GM23338 (cell line): ENCODE measurements at regions not wholly inside any gene's neighbourhood (a gene's known extent, or its start where the extent isn't known, plus 50 kb on each side); places are given as distances from the start of the nearest gene placed in this dataset.

Experiments
- ATAC-seq: fragments of 200-7000 bp; cut with Tn5 transposase; 3 replicates; pipeline ENCODE4 v1.9.1; 2020
- DNase-seq: peaks from one replicate; pipeline ENCODE4 v3.0.0-alpha.2; 2015; ENCODE audit warnings: low spot score
- H2AFZ ChIP-seq: fragments of 200-600 bp; sonication (generic); 2 replicates; pipeline ENCODE4 v1.8.0; 2016; ENCODE audit warnings: antibody characterized with exemption, mild to moderate bottlenecking, moderate library complexity
- H3F3A ChIP-seq: fragments of 200-600 bp; sonication (generic); replicated peaks from 2 replicates; pipeline ENCODE4 v1.8.0; 2017; ENCODE audit warnings: antibody characterized with exemption, mixed run types, low read depth
- H3K27ac ChIP-seq: fragments of 200-600 bp; sonication (generic); 2 replicates; pipeline ENCODE4 v1.6.1; 2016; ENCODE audit warnings: low read depth
- H3K27me3 ChIP-seq: fragments of 200-600 bp; sonication (generic); 2 replicates; pipeline ENCODE4 v1.8.0; 2016; ENCODE audit warnings: mild to moderate bottlenecking, mixed run types, moderate library complexity; ENCODE audit not compliant: insufficient read depth
- H3K36me3 ChIP-seq: fragments of 200-600 bp; sonication (generic); 2 replicates; pipeline ENCODE4 v1.8.0; 2016; ENCODE audit warnings: mild to moderate bottlenecking; ENCODE audit not compliant: insufficient read depth
- H3K4me1 ChIP-seq: fragments of 200-600 bp; sonication (generic); 2 replicates; pipeline ENCODE4 v1.8.0; 2016; ENCODE audit warnings: mild to moderate bottlenecking, moderate library complexity; ENCODE audit not compliant: insufficient read depth
- H3K4me2 ChIP-seq: fragments of 200-600 bp; sonication (generic); 2 replicates; pipeline ENCODE4 v1.7.1; 2017; ENCODE audit warnings: mixed run types
- H3K4me3 ChIP-seq: fragments of 200-600 bp; sonication (generic); 2 replicates; pipeline ENCODE4 v1.6.1; 2016; ENCODE audit warnings: mixed run types
- H3K79me2 ChIP-seq: fragments of 200-600 bp; sonication (generic); replicated peaks from 2 replicates; pipeline ENCODE4 v1.8.0; 2017; ENCODE audit warnings: mild to moderate bottlenecking; ENCODE audit not compliant: insufficient read depth
- H3K9me2 ChIP-seq: fragments of 200-600 bp; sonication (generic); 2 replicates; pipeline ENCODE4 v1.8.0; 2017; ENCODE audit not compliant: insufficient read depth
- H4K20me1 ChIP-seq: fragments of 200-600 bp; sonication (generic); replicated peaks from 2 replicates; pipeline ENCODE4 v1.8.0; 2017; ENCODE audit warnings: mild to moderate bottlenecking; ENCODE audit not compliant: insufficient read depth
- H3K27ac Mint-ChIP-seq: 2 replicates; pipeline ENCODE4 v1.8.0; 2020; ENCODE audit warnings: inconsistent platforms, mild to moderate bottlenecking, moderate library complexity, mixed read lengths
- H3K27me3 Mint-ChIP-seq: 3 replicates; pipeline ENCODE4 v1.8.0; 2022; ENCODE audit warnings: low read depth, mild to moderate bottlenecking, moderate library complexity, mixed read lengths, inconsistent platforms; ENCODE audit not compliant: insufficient read depth, poor library complexity
- H3K36me3 Mint-ChIP-seq: 3 replicates; pipeline ENCODE4 v1.8.0; 2021; ENCODE audit warnings: low read depth, mild to moderate bottlenecking, inconsistent platforms, moderate library complexity, mixed read lengths
- H3K4me1 Mint-ChIP-seq: 3 replicates; pipeline ENCODE4 v1.8.0; 2020; ENCODE audit warnings: mild to moderate bottlenecking, inconsistent platforms, mixed read lengths
- H3K4me3 Mint-ChIP-seq: 3 replicates; pipeline ENCODE4 v1.8.0; 2021; ENCODE audit warnings: moderate library complexity, mild to moderate bottlenecking, inconsistent platforms, mixed read lengths
- H3K9me3 Mint-ChIP-seq: 3 replicates; pipeline ENCODE4 v1.8.0; 2020; ENCODE audit warnings: moderate library complexity, mild to moderate bottlenecking, inconsistent platforms, mixed read lengths
- CREB1 ChIP-seq: fragments of 250-450 bp; sonication (Bioruptor Pico); IDR thresholded peaks from 2 replicates; pipeline ENCODE4 v1.5.0; 2020; ENCODE audit warnings: low read depth, mild to moderate bottlenecking, moderate library complexity
- EZH2 ChIP-seq: fragments of 200-600 bp; sonication (generic); IDR thresholded peaks from one replicate; pipeline ENCODE4 v1.8.0; 2017; ENCODE audit warnings: antibody characterized with exemption, mild to moderate bottlenecking, low read depth; ENCODE audit not compliant: unreplicated experiment
- EZH2phosphoT487 ChIP-seq: fragments of 200-600 bp; sonication (generic); IDR thresholded peaks from one replicate; pipeline ENCODE4 v1.8.1; 2018; ENCODE audit warnings: antibody characterized with exemption; ENCODE audit not compliant: unreplicated experiment
- JUNB ChIP-seq: IDR thresholded peaks from one replicate; pipeline ENCODE4 v1.6.1; 2016; ENCODE audit warnings: antibody characterized with exemption; ENCODE audit not compliant: unreplicated experiment
- NANOG ChIP-seq: IDR thresholded peaks from 2 replicates; pipeline ENCODE4 v1.6.1; 2016; ENCODE audit warnings: antibody characterized with exemption, borderline replicate concordance
- POLR2AphosphoS5 ChIP-seq: IDR thresholded peaks from 2 replicates; pipeline ENCODE4 v1.6.1; 2016; ENCODE audit warnings: antibody characterized with exemption, low read depth
- STAT1 ChIP-seq: IDR thresholded peaks from one replicate; pipeline ENCODE4 v1.6.1; 2016; ENCODE audit warnings: antibody characterized with exemption; ENCODE audit not compliant: unreplicated experiment
- ZNF114 ChIP-seq: fragments of 250-450 bp; sonication (Bioruptor Pico); IDR thresholded peaks from 2 replicates; pipeline ENCODE4 v1.5.0; 2020; ENCODE audit warnings: mild to moderate bottlenecking, moderate library complexity
- TF ChIP-seq, protein P1 (sequence below): IDR thresholded peaks from 2 replicates; pipeline ENCODE4 v1.6.1; 2016; ENCODE audit warnings: antibody characterized with exemption
- TF ChIP-seq, protein P2 (sequence below), 2 experiments: fragments of 200-600 bp in 1 of 2; sonication (generic) in 1 of 2; conservative IDR thresholded peaks; 2 replicates each; pipeline versions ENCODE4 v1.5.1 to v1.6.1; 2016 to 2017; ENCODE audit warnings: antibody characterized with exemption in 2 of 2, low read depth in 2 of 2, mild to moderate bottlenecking in 2 of 2, moderate library complexity in 1 of 2
- TF ChIP-seq, protein P3 (sequence below): fragments of 250-450 bp; sonication (Bioruptor Pico); IDR thresholded peaks from 2 replicates; pipeline ENCODE4 v1.5.0; 2020; ENCODE audit warnings: mild to moderate bottlenecking, moderate library complexity

DNA sequence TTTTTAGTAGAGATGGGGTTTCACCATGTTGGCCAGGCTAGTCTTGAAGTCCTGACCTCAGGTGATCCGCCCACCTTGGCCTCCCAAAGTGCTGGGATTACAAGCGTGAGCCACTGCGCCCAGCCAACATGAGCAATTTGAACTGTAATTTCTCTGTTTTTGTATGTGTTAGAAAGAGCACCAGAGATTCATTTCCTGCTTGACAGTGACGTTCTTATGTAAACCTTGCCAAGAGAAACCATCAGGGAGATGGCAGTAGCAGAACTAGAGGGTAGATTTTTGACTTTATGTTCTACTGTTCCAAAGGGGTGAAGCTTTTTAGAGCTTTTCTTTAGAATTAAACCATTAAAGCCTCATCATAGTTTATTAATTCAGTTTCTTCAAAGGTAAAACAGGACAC is 148.1 kb upstream of the UMPS start (continued):
- TF ChIP-seq, protein P1, sequence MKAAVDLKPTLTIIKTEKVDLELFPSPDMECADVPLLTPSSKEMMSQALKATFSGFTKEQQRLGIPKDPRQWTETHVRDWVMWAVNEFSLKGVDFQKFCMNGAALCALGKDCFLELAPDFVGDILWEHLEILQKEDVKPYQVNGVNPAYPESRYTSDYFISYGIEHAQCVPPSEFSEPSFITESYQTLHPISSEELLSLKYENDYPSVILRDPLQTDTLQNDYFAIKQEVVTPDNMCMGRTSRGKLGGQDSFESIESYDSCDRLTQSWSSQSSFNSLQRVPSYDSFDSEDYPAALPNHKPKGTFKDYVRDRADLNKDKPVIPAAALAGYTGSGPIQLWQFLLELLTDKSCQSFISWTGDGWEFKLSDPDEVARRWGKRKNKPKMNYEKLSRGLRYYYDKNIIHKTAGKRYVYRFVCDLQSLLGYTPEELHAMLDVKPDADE: no peak
- TF ChIP-seq ZNF114 (CRISPR knock-in tag) (no peak), EZH2phosphoT487 (no peak), NANOG (no peak), POLR2AphosphoS5 (no peak), EZH2 (no peak), STAT1 (no peak), JUNB (no peak)
- TF ChIP-seq, protein P2, sequence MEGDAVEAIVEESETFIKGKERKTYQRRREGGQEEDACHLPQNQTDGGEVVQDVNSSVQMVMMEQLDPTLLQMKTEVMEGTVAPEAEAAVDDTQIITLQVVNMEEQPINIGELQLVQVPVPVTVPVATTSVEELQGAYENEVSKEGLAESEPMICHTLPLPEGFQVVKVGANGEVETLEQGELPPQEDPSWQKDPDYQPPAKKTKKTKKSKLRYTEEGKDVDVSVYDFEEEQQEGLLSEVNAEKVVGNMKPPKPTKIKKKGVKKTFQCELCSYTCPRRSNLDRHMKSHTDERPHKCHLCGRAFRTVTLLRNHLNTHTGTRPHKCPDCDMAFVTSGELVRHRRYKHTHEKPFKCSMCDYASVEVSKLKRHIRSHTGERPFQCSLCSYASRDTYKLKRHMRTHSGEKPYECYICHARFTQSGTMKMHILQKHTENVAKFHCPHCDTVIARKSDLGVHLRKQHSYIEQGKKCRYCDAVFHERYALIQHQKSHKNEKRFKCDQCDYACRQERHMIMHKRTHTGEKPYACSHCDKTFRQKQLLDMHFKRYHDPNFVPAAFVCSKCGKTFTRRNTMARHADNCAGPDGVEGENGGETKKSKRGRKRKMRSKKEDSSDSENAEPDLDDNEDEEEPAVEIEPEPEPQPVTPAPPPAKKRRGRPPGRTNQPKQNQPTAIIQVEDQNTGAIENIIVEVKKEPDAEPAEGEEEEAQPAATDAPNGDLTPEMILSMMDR (conservative IDR thresholded peaks at IDR 0.05; ENCODE audit: low read depth in 2 of 2): no peak

DNA sequence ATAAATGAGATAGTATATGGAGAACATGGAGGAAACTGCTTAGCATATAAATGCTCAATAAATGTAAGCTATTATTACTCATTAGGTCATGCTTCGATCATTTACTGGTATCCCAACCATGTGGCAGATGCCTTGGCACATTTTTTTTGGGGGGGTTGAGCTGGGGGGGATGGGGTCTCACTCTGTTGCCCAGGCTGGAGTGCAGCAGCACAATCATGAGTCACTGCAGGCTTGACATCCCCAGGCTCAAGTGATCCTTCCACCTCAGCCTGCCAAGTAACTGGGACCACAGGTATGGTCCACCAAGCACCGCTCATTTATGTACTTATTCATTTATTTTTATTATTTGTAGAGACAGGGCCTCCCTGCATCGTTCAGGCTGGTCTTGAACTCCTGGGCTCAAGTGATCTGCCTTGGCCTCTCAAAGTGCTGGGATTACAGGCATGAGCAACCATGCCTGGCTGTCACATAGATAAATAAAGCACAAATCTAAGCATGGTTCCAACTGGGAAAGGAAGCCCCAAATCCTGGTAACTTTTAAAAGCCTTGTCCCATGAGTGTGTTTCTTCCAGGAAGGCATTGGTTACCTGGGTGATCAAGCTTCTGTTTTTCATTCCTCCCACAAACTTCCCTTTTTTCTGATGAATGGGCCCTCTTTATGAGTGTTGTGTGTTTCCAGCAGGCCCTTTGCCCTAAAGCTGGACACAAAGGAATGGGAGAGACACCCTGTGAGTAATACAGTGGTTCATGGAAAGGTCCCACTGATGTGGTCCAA is 147.4 kb upstream of the UMPS start:
- no peak overlapping the region for H3K4me3 Mint-ChIP-seq
- TF ChIP-seq STAT1 (no peak), JUNB (no peak), CREB1 (CRISPR knock-in tag) (no peak), NANOG (no peak)
- TF ChIP-seq, protein P2 (conservative IDR thresholded peaks at IDR 0.05; ENCODE audit: low read depth in 2 of 2): no peak
- TF ChIP-seq, protein P3, sequence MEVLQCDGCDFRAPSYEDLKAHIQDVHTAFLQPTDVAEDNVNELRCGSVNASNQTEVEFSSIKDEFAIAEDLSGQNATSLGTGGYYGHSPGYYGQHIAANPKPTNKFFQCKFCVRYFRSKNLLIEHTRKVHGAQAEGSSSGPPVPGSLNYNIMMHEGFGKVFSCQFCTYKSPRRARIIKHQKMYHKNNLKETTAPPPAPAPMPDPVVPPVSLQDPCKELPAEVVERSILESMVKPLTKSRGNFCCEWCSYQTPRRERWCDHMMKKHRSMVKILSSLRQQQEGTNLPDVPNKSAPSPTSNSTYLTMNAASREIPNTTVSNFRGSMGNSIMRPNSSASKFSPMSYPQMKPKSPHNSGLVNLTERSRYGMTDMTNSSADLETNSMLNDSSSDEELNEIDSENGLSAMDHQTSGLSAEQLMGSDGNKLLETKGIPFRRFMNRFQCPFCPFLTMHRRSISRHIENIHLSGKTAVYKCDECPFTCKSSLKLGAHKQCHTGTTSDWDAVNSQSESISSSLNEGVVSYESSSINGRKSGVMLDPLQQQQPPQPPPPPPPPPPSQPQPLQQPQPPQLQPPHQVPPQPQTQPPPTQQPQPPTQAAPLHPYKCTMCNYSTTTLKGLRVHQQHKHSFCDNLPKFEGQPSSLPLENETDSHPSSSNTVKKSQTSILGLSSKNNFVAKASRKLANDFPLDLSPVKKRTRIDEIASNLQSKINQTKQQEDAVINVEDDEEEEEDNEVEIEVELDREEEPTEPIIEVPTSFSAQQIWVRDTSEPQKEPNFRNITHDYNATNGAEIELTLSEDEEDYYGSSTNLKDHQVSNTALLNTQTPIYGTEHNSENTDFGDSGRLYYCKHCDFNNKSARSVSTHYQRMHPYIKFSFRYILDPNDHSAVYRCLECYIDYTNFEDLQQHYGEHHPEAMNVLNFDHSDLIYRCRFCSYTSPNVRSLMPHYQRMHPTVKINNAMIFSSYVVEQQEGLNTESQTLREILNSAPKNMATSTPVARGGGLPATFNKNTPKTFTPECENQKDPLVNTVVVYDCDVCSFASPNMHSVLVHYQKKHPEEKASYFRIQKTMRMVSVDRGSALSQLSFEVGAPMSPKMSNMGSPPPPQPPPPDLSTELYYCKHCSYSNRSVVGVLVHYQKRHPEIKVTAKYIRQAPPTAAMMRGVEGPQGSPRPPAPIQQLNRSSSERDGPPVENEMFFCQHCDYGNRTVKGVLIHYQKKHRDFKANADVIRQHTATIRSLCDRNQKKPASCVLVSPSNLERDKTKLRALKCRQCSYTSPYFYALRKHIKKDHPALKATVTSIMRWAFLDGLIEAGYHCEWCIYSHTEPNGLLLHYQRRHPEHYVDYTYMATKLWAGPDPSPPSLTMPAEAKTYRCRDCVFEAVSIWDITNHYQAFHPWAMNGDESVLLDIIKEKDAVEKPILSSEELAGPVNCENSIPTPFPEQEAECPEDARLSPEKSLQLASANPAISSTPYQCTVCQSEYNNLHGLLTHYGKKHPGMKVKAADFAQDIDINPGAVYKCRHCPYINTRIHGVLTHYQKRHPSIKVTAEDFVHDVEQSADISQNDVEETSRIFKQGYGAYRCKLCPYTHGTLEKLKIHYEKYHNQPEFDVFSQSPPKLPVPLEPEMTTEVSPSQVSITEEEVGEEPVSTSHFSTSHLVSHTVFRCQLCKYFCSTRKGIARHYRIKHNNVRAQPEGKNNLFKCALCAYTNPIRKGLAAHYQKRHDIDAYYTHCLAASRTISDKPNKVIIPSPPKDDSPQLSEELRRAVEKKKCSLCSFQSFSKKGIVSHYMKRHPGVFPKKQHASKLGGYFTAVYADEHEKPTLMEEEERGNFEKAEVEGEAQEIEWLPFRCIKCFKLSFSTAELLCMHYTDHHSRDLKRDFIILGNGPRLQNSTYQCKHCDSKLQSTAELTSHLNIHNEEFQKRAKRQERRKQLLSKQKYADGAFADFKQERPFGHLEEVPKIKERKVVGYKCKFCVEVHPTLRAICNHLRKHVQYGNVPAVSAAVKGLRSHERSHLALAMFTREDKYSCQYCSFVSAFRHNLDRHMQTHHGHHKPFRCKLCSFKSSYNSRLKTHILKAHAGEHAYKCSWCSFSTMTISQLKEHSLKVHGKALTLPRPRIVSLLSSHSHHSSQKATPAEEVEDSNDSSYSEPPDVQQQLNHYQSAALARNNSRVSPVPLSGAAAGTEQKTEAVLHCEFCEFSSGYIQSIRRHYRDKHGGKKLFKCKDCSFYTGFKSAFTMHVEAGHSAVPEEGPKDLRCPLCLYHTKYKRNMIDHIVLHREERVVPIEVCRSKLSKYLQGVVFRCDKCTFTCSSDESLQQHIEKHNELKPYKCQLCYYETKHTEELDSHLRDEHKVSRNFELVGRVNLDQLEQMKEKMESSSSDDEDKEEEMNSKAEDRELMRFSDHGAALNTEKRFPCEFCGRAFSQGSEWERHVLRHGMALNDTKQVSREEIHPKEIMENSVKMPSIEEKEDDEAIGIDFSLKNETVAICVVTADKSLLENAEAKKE (CRISPR knock-in tag): no peak

More for the DNA sequence above, 147.4 kb upstream of the UMPS start:
- Mint-ChIP-seq H3K9me3 (no peaks in the 10 kb centered on the region), H3K4me1 (peaks cover 28% of the 10 kb centered on the region), H3K36me3 (no peaks in the 10 kb centered on the region), H3K27ac (no peak overlapping the region), H3K27me3 (peaks cover 40% of the 10 kb centered on the region)
- peaks cover 47% of the 10 kb centered on the region for H3K27me3 ChIP-seq
- no peak for DNase-seq
- peaks cover 26% of the 10 kb centered on the region for H3K4me1 ChIP-seq
- no peaks in the 10 kb centered on the region for H3K79me2 ChIP-seq
- no peak overlapping the region for H3K4me2 ChIP-seq
- no peaks in the 10 kb centered on the region for H3K36me3 ChIP-seq
- H3K4me3 ChIP-seq: no peak overlapping the region
- H4K20me1 ChIP-seq: no peaks in the 10 kb centered on the region
- no peaks in the 10 kb centered on the region for H3K9me2 ChIP-seq
- no peak for ATAC-seq
- no peak overlapping the region for H2AFZ ChIP-seq
- 0 out of 2 replicates have a peak, but pooled peaks cover 6% of the 10 kb centered on the region for H3F3A ChIP-seq
- H3K27ac ChIP-seq: no peak overlapping the region
